ENCODE measurements at regions not wholly inside any gene's neighbourhood (a gene's known extent, or its start where the extent isn't known, plus 50 kb on each side); places are given as distances from the start of the nearest gene placed in this dataset.

DNA sequence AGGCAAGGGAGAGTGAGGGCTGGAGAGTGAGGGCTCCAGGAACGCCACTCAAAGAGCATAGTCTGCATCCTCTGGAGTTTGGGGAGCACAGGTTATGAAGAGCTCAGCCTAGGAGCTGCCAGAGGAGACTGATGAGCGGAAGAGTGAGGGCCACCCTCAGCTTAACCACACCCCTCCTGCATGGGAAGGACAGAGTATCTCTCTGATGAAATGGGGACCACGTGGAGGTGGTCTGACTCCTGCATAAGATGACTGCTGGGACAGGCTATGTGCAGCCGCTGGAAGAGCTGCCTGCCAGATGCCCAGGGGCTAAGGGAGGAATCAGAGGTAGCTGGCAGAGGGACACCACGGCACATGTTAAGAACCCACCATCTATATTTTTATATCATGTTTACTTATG lies 162.9 kb upstream of the POU2AF2 start:
- Histone ChIP-seq H3K27ac (ENCODE audit: low read depth, low read length) (no peak overlapping the region), H3K4me2 (ENCODE audit: low read depth, low read length, poor library complexity, severe bottlenecking) (no peak overlapping the region), H3K9ac (ENCODE audit: low read length) (no peak overlapping the region), H3K9me3 (ENCODE audit: insufficient read depth, low read length) (no peaks in the 10 kb centered on the region), H4K20me1 (ENCODE audit: low read depth, low read length) (no peaks in the 10 kb centered on the region), H3K27me3 (ENCODE audit: low read length) (no peaks in the 10 kb centered on the region), H3K9me2 (replicated peaks; ENCODE audit: insufficient read depth, low read length) (no peaks in the 10 kb centered on the region), H3F3A (ENCODE audit: insufficient read depth) (no peaks in the 10 kb centered on the region), H2AFZ (ENCODE audit: low read depth, low read length, severe bottlenecking) (no peak overlapping the region), H3K4me3 (ENCODE audit: insufficient read depth, low read length, poor library complexity, severe bottlenecking) (no peak overlapping the region), H3K79me2 (ENCODE audit: insufficient read depth, low read length) (no peaks in the 10 kb centered on the region), H3K36me3 (ENCODE audit: low read length) (no peaks in the 10 kb centered on the region)
- TF ChIP-seq EZH2phosphoT487 (conservative IDR thresholded peaks at IDR 0.05; ENCODE audit: low read length): no peak
- TF ChIP-seq CTCF (IDR thresholded peaks at IDR 0.05; ENCODE audit: insufficient read depth, low read length, poor library complexity, severe bottlenecking): no peak

- Histone ChIP-seq H3F3A (ENCODE audit: insufficient read depth) (no peaks in the 10 kb centered on the region), H3K9ac (ENCODE audit: low read length) (no peak overlapping the region), H3K27me3 (ENCODE audit: low read length) (no peaks in the 10 kb centered on the region), H3K4me3 (ENCODE audit: insufficient read depth, low read length, poor library complexity, severe bottlenecking) (no peak overlapping the region), H3K4me2 (ENCODE audit: low read depth, low read length, poor library complexity, severe bottlenecking) (no peak overlapping the region), H4K20me1 (ENCODE audit: low read depth, low read length) (no peaks in the 10 kb centered on the region), H3K27ac (ENCODE audit: low read depth, low read length) (no peak overlapping the region), H3K36me3 (ENCODE audit: low read length) (no peaks in the 10 kb centered on the region), H3K9me2 (replicated peaks; ENCODE audit: insufficient read depth, low read length) (no peaks in the 10 kb centered on the region), H3K9me3 (ENCODE audit: insufficient read depth, low read length) (no peaks in the 10 kb centered on the region), H3K79me2 (ENCODE audit: insufficient read depth, low read length) (no peaks in the 10 kb centered on the region), H2AFZ (ENCODE audit: low read depth, low read length, severe bottlenecking) (no peak overlapping the region)
- no peak for TF ChIP-seq EZH2phosphoT487 (conservative IDR thresholded peaks at IDR 0.05; ENCODE audit: low read length)
- no peak for TF ChIP-seq CTCF (IDR thresholded peaks at IDR 0.05; ENCODE audit: insufficient read depth, low read length, poor library complexity, severe bottlenecking)
These were observed 164.5 kb upstream of the POU2AF2 start for GRCh38 chr11:111081021-111081511.

DNA sequence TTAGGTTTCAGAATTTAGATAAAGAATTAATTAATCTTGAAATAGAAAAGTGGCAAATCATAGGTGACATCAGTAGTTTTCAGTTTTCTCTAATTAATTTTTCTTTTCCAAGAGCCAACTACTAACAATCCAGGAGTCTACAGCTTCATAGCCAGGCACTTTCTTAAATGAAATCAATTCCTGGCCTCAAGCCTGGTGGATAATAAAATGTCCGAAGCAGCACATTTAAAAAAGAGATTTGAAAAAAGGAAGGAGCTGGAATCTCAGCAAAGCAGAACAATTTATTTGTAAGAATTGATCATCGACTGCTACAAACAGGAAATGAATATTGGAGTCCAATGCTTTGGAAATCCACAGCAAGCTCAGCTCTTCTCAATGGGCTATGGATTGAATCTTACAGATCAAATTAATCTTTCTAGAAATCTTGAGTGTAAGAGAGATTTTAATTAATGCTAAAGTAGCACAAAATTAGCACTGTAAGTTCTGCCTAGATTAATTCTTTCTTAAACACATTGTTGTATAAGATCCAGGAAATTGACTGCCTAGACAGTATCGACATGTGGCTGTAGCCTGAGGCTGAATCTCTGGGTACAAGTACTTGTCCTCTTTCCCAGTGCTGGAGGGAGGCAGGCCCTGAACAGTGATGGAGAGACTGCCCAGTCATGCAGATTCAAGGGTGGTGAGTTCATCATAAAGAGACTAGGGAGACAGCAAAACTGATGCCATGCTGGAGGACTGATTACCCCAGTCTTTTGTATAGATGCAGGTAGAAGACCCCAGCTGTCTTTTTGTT lies 167.8 kb upstream of the POU2AF2 start:
- Histone ChIP-seq H3K4me3 (ENCODE audit: insufficient read depth, low read length, poor library complexity, severe bottlenecking) (no peak overlapping the region), H3K27ac (ENCODE audit: low read depth, low read length) (no peak overlapping the region), H3K9me3 (ENCODE audit: insufficient read depth, low read length) (no peaks in the 10 kb centered on the region), H3K9me2 (replicated peaks; ENCODE audit: insufficient read depth, low read length) (no peaks in the 10 kb centered on the region), H4K20me1 (ENCODE audit: low read depth, low read length) (no peaks in the 10 kb centered on the region), H3K79me2 (ENCODE audit: insufficient read depth, low read length) (no peaks in the 10 kb centered on the region), H3F3A (ENCODE audit: insufficient read depth) (no peaks in the 10 kb centered on the region), H3K27me3 (ENCODE audit: low read length) (no peaks in the 10 kb centered on the region), H3K36me3 (ENCODE audit: low read length) (no peaks in the 10 kb centered on the region), H3K4me2 (ENCODE audit: low read depth, low read length, poor library complexity, severe bottlenecking) (no peak overlapping the region), H2AFZ (ENCODE audit: low read depth, low read length, severe bottlenecking) (no peak overlapping the region), H3K9ac (ENCODE audit: low read length) (no peak overlapping the region)
- TF ChIP-seq EZH2phosphoT487 (conservative IDR thresholded peaks at IDR 0.05; ENCODE audit: low read length): no peak
- no peak for TF ChIP-seq CTCF (IDR thresholded peaks at IDR 0.05; ENCODE audit: insufficient read depth, low read length, poor library complexity, severe bottlenecking)
